GM19395 (cell line): ENCODE measurements at regions not wholly inside any gene's neighbourhood (a gene's known extent, or its start where the extent isn't known, plus 50 kb on each side); places are given as distances from the start of the nearest gene placed in this dataset.
"Not testable (repeated sequence)": the region's sequence is repeated elsewhere in the genome, so short reads cannot be mapped to it uniquely, and the experiment has no call there.

Source experiments
- ATAC-seq: cut with Tn5 transposase; IDR thresholded peaks from one replicate; pipeline ENCODE4 v1.9.1; 2021; ENCODE audit warnings: mild to moderate bottlenecking, moderate library complexity; ENCODE audit not compliant: unreplicated experiment

- no peak for ATAC-seq
Observed at GRCh38 chr3:87109465-87109864, 117.6 kb upstream of the CHMP2B start.

DNA sequence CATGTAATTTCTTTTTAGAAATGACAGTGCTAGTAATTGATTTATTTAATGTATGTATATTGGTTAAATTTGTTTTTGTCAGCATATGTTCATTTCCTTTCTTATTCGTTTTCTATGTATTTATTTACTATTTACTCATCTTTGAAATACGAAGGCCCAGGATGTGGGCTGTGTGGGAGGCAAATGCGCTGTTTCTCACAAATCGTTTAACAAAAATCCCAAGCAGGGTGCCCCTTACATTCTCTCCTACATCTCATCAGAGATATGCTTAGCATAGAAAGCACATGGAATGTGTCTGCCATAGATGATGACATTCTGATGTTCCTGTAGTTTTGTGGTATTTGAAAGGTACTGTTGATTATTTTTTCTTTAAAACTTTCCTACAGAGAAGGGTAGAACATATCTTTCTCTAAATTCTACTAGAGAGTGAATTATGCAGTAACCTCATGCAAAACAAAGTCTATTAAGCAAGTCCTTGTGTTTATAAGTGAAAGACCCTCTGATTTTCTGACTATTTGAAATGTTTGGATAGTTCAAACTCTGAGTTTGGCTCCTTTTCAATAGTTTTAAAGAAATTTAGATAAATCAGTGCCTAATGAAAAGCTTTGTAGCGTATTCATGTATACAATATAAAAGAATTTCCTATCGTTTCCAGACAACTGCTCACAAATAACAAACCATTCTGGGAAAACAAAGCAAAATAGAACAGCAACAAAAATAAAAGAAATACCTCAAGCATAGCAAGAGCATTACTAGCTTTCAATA is 111.1 kb upstream of the VGLL3 start:
- no peak for ATAC-seq

DNA sequence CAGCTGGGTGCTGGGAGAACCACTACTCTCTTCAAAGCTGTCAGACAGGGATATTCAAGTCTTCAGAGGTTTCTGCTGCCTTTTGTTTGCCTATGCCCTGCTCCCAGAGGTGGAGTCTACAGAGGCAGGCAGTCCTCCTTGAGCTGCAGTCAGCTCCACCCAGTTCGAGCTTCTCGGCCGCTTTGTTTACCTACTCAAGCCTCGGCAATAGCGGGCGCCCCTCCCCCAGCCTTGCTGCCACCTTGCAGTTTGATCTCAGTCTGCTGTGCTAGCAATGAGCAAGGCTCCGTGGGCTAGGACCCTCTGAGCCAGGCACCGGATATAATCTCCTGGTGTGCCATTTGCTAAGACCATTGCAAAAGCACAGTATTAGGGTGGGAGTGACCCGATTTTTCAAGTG is 106.8 kb upstream of the VGLL3 start:
- not testable (repeated sequence) for ATAC-seq

DNA sequence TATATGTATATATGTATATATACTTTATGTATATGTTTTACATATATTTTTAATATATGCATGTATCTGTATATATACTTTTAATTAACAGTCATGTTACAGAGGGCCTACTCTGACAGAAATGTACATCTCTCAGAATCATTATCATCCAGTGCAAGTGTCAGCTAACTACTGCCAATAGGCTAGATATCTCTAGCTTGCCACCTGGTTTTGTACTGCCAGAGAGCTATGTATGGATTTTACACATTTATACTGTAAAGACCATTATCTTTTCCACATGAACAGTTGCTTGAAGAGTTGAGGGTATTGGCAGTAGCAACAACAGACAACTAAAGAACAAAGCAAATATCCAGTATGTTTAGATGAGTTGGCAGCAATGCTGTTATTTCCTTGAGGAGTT is 99.7 kb upstream of the VGLL3 start:
- ATAC-seq: no peak

DNA sequence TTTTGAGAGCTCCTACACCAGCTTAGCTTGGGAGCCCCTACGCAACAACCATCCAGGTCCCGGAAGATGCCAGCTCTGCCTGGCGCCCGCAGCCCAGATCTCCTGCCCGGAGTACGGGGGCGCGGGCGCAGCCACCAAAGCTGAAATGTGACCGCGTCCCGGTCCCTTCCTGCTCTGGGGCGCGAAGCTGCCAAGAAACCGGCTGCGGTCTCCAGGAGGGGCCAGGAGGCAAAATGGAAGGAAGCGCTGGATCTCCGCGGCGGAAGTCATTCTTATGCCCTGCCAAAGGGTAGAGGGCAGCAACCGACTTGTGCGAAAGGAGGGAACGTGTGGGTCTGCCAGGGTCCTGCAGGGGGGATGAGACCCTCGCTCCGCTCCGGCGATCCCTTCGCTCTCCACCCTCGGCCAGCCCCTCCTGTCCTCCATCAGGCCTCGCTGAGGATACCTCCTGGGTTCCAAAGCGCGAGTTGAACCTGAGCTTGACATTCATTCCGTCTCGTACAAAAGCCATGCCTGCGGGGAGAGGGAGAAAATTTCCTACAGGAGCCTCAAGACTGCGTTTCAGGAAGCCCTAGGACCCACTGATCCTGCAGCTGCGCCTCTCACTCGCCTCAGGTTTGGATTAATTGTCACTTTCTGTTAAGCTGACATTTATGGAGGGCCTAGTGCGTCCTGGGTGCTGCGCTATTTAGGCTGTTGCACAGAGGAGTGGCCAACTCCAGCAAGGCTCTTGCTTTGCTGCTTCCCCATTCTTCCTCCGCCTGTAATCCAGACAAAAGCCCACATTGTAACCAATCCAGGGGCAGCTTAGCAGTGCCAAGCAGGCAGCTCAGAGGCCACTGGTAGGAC is 98.3 kb upstream of the VGLL3 start:
- peak; percentile 72 for ATAC-seq

- peak; percentile 29 for ATAC-seq
Observed at GRCh38 chr3:87088430-87088992, 97.6 kb upstream of the VGLL3 start.

DNA sequence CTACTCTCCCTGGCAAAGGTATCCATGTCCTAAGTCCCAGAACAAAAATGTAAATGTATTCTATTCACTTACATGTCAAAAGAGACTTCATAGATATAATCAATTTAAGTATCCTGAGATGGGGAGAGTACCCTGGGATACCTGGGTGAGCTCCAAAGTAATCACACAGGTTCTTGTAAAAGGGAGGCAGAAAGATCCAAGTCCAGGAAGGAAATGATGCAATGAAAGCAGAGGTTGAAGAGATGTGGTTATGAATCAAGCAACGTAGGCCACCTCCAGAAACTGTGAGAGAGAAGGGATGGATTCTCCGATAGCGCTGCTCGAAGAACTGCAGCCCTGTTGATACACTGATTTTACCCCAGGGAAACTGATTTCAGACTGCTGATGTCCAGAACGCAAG is 93.9 kb upstream of the VGLL3 start:
- no peak for ATAC-seq

DNA sequence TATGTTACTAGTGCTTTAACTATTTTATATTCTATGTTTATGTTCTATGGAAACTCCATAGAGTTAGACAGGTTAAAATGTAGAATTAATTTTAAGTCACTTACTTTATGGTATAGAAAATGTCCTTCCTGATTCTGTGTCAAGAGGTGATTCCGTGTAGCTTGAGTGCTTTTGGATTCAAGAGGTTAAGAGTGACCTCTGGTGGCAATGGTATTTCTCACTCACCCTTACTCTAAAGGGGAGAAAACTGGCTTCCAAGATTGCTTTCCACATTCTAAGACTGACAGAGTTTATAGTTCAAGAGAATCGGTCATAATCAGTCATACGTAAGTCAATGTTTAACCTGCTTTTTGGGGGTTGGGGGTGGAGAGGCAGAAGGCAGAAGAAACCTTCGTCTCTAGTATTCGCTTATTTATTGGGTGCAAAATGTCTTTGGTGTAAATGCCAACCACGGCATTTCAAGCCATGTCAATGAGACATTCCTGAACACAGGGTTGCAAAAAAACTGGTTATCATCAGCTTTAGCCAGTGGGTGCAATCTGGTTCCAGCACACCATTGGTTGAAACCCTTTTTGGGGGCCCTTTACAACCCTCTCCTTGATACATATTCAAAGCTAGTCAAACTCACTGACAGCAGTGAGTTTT is 92.0 kb upstream of the VGLL3 start:
- peak; percentile 86 for ATAC-seq

- ATAC-seq: no peak
Observed at GRCh38 chr3:87077355-87077754, 86.4 kb upstream of the VGLL3 start.

DNA sequence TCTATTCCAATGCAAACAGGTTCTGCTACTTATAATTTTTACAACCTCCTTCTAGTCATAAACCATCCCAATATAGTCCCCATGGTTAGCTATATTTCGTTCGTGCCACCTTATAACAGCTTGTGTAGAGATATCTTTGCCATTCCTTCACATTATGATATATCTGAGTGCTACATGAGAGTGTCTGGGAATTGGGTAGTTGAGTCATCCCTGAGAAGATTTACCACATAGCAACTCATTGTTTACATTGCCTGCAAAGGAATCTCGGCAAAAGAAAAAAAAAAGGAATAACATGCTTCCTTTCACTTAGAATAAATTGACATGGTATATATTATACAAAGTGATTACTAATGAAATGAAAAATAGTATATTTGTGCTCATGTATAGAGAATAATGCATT is 86.0 kb upstream of the VGLL3 start:
- ATAC-seq: no peak

GRCh38 chr3:87073496-87074145 is 82.7 kb upstream of the VGLL3 start:
- ATAC-seq: no peak

GRCh38 chr3:87072446-87072845 is 81.5 kb upstream of the VGLL3 start:
- ATAC-seq: no peak

- ATAC-seq: no peak
Observed at GRCh38 chr3:87069971-87070370, 79.0 kb upstream of the VGLL3 start.

DNA sequence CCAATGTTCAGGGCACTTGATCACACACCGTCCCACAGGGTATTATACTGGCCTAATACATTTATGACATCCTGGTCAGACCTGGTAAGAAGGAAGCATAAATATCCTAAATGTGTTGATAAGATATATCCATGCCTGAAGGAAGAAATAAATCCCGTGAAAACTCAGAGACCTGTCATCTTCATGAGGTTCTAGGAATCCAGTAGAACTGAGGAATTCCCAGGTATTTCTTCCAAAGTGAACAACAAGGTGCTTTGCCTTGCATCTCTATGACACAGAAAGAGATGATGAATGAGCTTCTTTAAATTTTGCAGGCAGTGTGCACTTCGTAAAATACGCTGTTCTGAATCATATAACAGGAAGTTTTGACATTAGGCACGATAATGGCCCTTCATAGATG is 78.1 kb upstream of the VGLL3 start:
- ATAC-seq: no peak

GRCh38 chr3:87062685-87063084 is 71.7 kb upstream of the VGLL3 start:
- no peak for ATAC-seq

GRCh38 chr3:87057474-87057873 is 66.5 kb upstream of the VGLL3 start:
- ATAC-seq: no peak

DNA sequence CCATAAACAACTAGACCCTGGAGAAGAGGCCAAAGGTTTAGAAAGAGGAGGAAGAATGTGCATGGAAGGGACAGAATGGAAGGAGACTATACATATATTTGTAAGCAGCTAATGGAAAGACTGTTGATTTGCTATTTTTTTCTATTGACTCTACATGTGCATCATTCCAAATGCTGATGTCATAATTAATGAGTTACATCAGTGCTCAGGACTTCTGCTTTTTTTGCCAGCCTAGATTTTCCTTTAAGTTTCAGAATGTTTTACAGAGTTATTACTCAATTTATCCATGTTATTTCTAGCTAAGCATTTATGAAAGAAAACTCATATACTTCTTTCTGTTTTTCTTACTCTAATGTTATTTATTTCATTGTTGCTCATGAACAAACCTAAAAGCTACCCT is 62.6 kb upstream of the VGLL3 start:
- no peak for ATAC-seq

GRCh38 chr3:87052499-87053260 is 61.7 kb upstream of the VGLL3 start:
- no peak for ATAC-seq

GRCh38 chr3:87047852-87048251 is 56.9 kb upstream of the VGLL3 start:
- no peak for ATAC-seq

DNA sequence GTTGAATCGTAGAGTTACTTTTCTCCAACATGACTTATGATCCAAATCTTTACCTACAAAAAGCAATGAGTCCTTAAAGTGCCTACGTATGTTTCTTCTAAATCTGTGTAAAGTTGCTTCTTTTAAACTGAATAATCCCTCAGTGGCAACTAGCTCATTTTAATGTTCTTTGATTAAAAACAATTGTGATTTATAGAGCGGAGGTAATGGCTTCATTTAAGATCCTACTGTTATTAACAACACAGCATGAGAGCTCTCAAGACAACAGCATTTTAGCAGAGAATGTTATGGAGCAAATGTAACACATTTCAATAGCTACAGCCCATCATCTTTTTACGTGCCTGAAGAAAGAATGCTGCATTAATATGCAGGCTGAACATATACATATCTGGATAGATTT is 55.3 kb upstream of the VGLL3 start:
- no peak for ATAC-seq
